ENCODE measurements at regions not wholly inside any gene's neighbourhood (a gene's known extent, or its start where the extent isn't known, plus 50 kb on each side); places are given as distances from the start of the nearest gene placed in this dataset.

DNA sequence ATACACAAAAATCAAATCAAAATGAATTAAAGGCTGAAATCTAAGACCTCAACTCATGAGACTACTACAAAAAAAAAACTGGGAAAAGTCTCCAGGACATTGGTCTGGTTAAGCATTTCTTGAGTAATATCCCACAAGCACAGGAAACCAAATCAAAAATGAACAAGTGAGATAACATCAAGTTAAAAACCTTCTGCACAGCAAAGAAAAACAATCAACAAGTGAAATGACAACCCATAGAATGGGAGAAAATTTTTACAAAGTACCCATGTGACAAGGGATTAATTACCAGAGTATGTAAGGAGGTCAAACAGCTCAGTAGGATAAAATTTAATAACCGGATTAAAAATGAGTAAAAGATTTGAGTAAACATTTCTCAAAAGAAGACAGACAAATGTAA lies 338.7 kb downstream of the SLC16A7 start:
- Histone ChIP-seq H3K27ac (ENCODE audit: low read depth, low read length) (no peak overlapping the region), H3K4me3 (ENCODE audit: low read length) (no peak overlapping the region), H3K27me3 (ENCODE audit: insufficient read depth, low read length, poor library complexity, severe bottlenecking) (no peaks in the 10 kb centered on the region), H3K9me3 (ENCODE audit: low read length) (no peaks in the 10 kb centered on the region), H3K4me1 (ENCODE audit: insufficient read depth, low read length) (no peaks in the 10 kb centered on the region), H3K36me3 (ENCODE audit: insufficient read depth, low read length) (no peaks in the 10 kb centered on the region)
- H3K27me3 Mint-ChIP-seq, result no peaks in the 10 kb centered on the region
- ChIA-PET CTCF (no interaction called here), POLR2A (no interaction called here)
- H3K36me3 Mint-ChIP-seq, result no peaks in the 10 kb centered on the region
- H3K27ac Mint-ChIP-seq, result no peak overlapping the region
- no peak overlapping the region for H3K4me3 Mint-ChIP-seq
- H3K9me3 Mint-ChIP-seq, result peaks cover 0 to 5% (median 0%) of the 10 kb centered on the region in 5 donors
- DNase-seq, result no peak
- no peaks in the 10 kb centered on the region for H3K4me1 Mint-ChIP-seq

GRCh38 chr12:59936534-59936933 lies 340.7 kb downstream of the SLC16A7 start:
- no peaks in the 10 kb centered on the region for H3K27me3 Mint-ChIP-seq
- Histone ChIP-seq H3K9me3 (ENCODE audit: low read length) (no peaks in the 10 kb centered on the region), H3K4me3 (ENCODE audit: low read length) (no peak overlapping the region), H3K4me1 (ENCODE audit: insufficient read depth, low read length) (no peaks in the 10 kb centered on the region), H3K27me3 (ENCODE audit: insufficient read depth, low read length, poor library complexity, severe bottlenecking) (no peaks in the 10 kb centered on the region), H3K27ac (ENCODE audit: low read depth, low read length) (no peak overlapping the region), H3K36me3 (ENCODE audit: insufficient read depth, low read length) (no peaks in the 10 kb centered on the region)
- H3K36me3 Mint-ChIP-seq, result no peaks in the 10 kb centered on the region
- ChIA-PET POLR2A (no interaction called here), CTCF (no interaction called here)
- DNase-seq, result no peak
- no peak overlapping the region for H3K27ac Mint-ChIP-seq
- H3K4me3 Mint-ChIP-seq, result no peak overlapping the region
- no peaks in the 10 kb centered on the region for H3K4me1 Mint-ChIP-seq
- H3K9me3 Mint-ChIP-seq, result peaks cover 0 to 6% (median 0%) of the 10 kb centered on the region in 5 donors

- H3K27ac Mint-ChIP-seq, result no peak overlapping the region
- Histone ChIP-seq H3K4me3 (ENCODE audit: low read length) (no peak overlapping the region), H3K4me1 (ENCODE audit: insufficient read depth, low read length) (no peaks in the 10 kb centered on the region), H3K36me3 (ENCODE audit: insufficient read depth, low read length) (no peaks in the 10 kb centered on the region), H3K27ac (ENCODE audit: low read depth, low read length) (no peak overlapping the region), H3K27me3 (ENCODE audit: insufficient read depth, low read length, poor library complexity, severe bottlenecking) (no peaks in the 10 kb centered on the region), H3K9me3 (ENCODE audit: low read length) (no peaks in the 10 kb centered on the region)
- DNase-seq, result no peak
- CTCF ChIA-PET, result no interaction called here
- no peaks in the 10 kb centered on the region for H3K27me3 Mint-ChIP-seq
- POLR2A ChIA-PET, result no interaction called here
- H3K4me1 Mint-ChIP-seq, result no peaks in the 10 kb centered on the region
- no peak overlapping the region for H3K4me3 Mint-ChIP-seq
- no peaks in the 10 kb centered on the region for H3K36me3 Mint-ChIP-seq
- peaks cover 0 to 5% (median 0%) of the 10 kb centered on the region in 5 donors for H3K9me3 Mint-ChIP-seq
These were observed 341.3 kb downstream of the SLC16A7 start for GRCh38 chr12:59937148-59937547.

- no peak overlapping the region for H3K27ac Mint-ChIP-seq
- DNase-seq, result no peak
- no peaks in the 10 kb centered on the region for H3K27me3 Mint-ChIP-seq
- no peaks in the 10 kb centered on the region for H3K36me3 Mint-ChIP-seq
- Histone ChIP-seq H3K4me1 (ENCODE audit: insufficient read depth, low read length) (no peaks in the 10 kb centered on the region), H3K9me3 (ENCODE audit: low read length) (no peaks in the 10 kb centered on the region), H3K36me3 (ENCODE audit: insufficient read depth, low read length) (no peaks in the 10 kb centered on the region), H3K27me3 (ENCODE audit: insufficient read depth, low read length, poor library complexity, severe bottlenecking) (no peaks in the 10 kb centered on the region), H3K27ac (ENCODE audit: low read depth, low read length) (no peak overlapping the region), H3K4me3 (ENCODE audit: low read length) (no peak overlapping the region)
- H3K4me1 Mint-ChIP-seq, result no peaks in the 10 kb centered on the region
- ChIA-PET CTCF (no interaction called here), POLR2A (no interaction called here)
- peaks cover 0 to 5% (median 0%) of the 10 kb centered on the region in 5 donors for H3K9me3 Mint-ChIP-seq
- no peak overlapping the region for H3K4me3 Mint-ChIP-seq
These were observed 342.5 kb downstream of the SLC16A7 start for GRCh38 chr12:59938190-59938962.

DNA sequence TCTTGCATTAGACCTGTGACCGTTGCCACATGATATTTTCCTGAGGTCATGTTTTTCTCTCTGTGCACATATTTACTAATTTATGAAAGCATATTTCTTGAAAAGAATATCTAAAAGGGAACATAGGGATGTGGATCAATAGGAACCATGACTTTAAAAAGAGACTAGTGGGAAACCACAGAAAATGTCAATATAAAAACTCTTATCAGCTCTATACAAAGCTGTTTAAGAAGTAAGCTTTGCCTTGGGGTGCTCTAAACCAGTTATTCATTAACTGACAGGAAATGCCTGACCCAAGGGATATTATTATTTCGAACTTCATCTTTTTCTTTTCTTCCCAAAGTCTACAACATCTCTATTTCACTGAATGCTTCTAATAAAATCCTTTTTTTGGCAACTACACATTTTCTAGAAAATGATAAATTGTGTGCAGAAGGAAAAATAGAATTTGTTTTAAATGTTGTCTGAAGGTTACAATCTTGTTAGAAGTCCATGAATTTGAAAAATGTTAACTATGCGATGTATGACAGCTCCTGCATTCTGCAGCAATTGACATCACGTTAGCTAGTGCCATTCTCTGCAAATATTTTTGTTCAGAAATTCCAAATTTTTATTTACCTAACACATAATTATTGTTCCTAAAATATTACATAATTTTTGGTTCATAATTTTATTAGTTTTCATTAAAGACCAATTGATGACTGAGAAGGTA lies 345.0 kb downstream of the SLC16A7 start:
- Mint-ChIP-seq H3K4me3 (no peak overlapping the region), H3K36me3 (no peaks in the 10 kb centered on the region), H3K4me1 (no peaks in the 10 kb centered on the region), H3K27me3 (no peaks in the 10 kb centered on the region), H3K9me3 (peaks cover 0 to 5% (median 0%) of the 10 kb centered on the region in 5 donors), H3K27ac (no peak overlapping the region)
- Histone ChIP-seq H3K9me3 (ENCODE audit: low read length) (no peaks in the 10 kb centered on the region), H3K4me1 (ENCODE audit: insufficient read depth, low read length) (no peaks in the 10 kb centered on the region), H3K36me3 (ENCODE audit: insufficient read depth, low read length) (no peaks in the 10 kb centered on the region), H3K27ac (ENCODE audit: low read depth, low read length) (no peak overlapping the region), H3K4me3 (ENCODE audit: low read length) (no peak overlapping the region), H3K27me3 (ENCODE audit: insufficient read depth, low read length, poor library complexity, severe bottlenecking) (no peaks in the 10 kb centered on the region)
- CTCF ChIA-PET, result no interaction called here
- POLR2A ChIA-PET, result no interaction called here
- no peak for DNase-seq

- ChIA-PET CTCF (no interaction called here), POLR2A (no interaction called here)
- no peaks in the 10 kb centered on the region for H3K36me3 Mint-ChIP-seq
- Histone ChIP-seq H3K4me3 (ENCODE audit: low read length) (no peak overlapping the region), H3K9me3 (ENCODE audit: low read length) (no peaks in the 10 kb centered on the region), H3K36me3 (ENCODE audit: insufficient read depth, low read length) (no peaks in the 10 kb centered on the region), H3K27ac (ENCODE audit: low read depth, low read length) (no peak overlapping the region), H3K4me1 (ENCODE audit: insufficient read depth, low read length) (no peaks in the 10 kb centered on the region), H3K27me3 (ENCODE audit: insufficient read depth, low read length, poor library complexity, severe bottlenecking) (no peaks in the 10 kb centered on the region)
- no peak for DNase-seq
- H3K9me3 Mint-ChIP-seq, result peaks cover 0 to 5% (median 0%) of the 10 kb centered on the region in 5 donors
- no peaks in the 10 kb centered on the region for H3K4me1 Mint-ChIP-seq
- H3K27me3 Mint-ChIP-seq, result no peaks in the 10 kb centered on the region
- no peak overlapping the region for H3K4me3 Mint-ChIP-seq
- H3K27ac Mint-ChIP-seq, result no peak overlapping the region
These were observed 345.6 kb downstream of the SLC16A7 start for GRCh38 chr12:59941461-59941860.

DNA sequence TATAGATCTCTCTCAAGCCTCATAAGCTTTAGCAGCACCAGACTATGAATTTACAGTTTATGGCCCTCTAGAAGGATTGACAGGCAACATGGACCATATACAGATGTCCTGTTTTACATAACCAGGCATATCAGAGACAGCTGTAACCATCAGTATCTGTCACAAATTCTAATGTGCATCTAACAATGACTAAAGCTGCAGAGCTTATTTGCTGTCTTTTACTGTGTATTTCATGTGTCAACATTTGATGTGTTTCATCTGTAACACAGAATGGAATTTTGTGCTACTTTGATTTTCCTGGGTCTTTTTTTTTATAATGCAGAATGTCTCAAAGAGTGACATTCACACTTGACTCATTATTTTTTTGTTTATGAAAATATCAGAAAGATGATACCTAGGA lies 348.3 kb downstream of the SLC16A7 start:
- H3K27ac Mint-ChIP-seq, result no peak overlapping the region
- no peaks in the 10 kb centered on the region for H3K9me3 ChIP-seq (ENCODE audit: low read length)
- no peaks in the 10 kb centered on the region for H3K4me1 Mint-ChIP-seq
- no peaks in the 10 kb centered on the region for H3K4me1 ChIP-seq (ENCODE audit: insufficient read depth, low read length)
- no peaks in the 10 kb centered on the region for H3K27me3 ChIP-seq (ENCODE audit: insufficient read depth, low read length, poor library complexity, severe bottlenecking)
- ChIA-PET POLR2A (no interaction called here), CTCF (no interaction called here)
- DNase-seq, result no peak
- no peaks in the 10 kb centered on the region for H3K27me3 Mint-ChIP-seq
- H3K4me3 ChIP-seq (ENCODE audit: low read length), result no peak overlapping the region
- no peak overlapping the region for H3K4me3 Mint-ChIP-seq
- no peaks in the 10 kb centered on the region for H3K36me3 Mint-ChIP-seq
- H3K9me3 Mint-ChIP-seq, result peaks cover 1 to 5% (median 2%) of the 10 kb centered on the region in 5 donors
- H3K27ac ChIP-seq (ENCODE audit: low read depth, low read length), result no peak overlapping the region
- H3K36me3 ChIP-seq (ENCODE audit: insufficient read depth, low read length), result no peaks in the 10 kb centered on the region

DNA sequence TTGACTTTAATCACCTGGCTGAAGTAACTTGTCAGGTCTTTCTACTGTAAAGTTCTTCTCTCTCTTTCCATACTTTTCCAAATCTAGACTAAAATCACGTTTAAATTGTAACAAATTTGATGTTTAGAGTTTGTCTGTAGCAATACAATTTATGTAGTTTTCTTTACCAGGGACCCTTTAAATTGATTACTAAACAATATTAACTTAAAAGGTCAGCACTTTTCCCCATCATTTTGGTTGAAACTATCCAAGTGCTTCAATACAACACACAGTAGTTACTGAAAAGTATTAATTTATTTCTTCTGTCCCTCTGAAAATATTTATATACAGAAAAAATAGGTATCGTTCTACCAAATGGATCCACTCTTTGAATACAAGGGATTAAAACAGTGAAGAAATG lies 350.8 kb downstream of the SLC16A7 start:
- Histone ChIP-seq H3K4me1 (ENCODE audit: insufficient read depth, low read length) (no peaks in the 10 kb centered on the region), H3K36me3 (ENCODE audit: insufficient read depth, low read length) (no peaks in the 10 kb centered on the region), H3K27ac (ENCODE audit: low read depth, low read length) (no peak overlapping the region), H3K4me3 (ENCODE audit: low read length) (no peak overlapping the region), H3K9me3 (ENCODE audit: low read length) (no peaks in the 10 kb centered on the region), H3K27me3 (ENCODE audit: insufficient read depth, low read length, poor library complexity, severe bottlenecking) (no peaks in the 10 kb centered on the region)
- Mint-ChIP-seq H3K27ac (no peak overlapping the region), H3K4me1 (no peaks in the 10 kb centered on the region), H3K27me3 (no peaks in the 10 kb centered on the region), H3K9me3 (peaks cover 0 to 6% (median 3%) of the 10 kb centered on the region in 5 donors), H3K36me3 (no peaks in the 10 kb centered on the region), H3K4me3 (no peak overlapping the region)
- ChIA-PET POLR2A (no interaction called here), CTCF (no interaction called here)
- no peak for DNase-seq

Measured in CD8-positive, alpha-beta memory T cell (primary cell).